ENCODE measurements at regions not wholly inside any gene's neighbourhood (a gene's known extent, or its start where the extent isn't known, plus 50 kb on each side); places are given as distances from the start of the nearest gene placed in this dataset.
"Not testable (repeated sequence)": the region's sequence is repeated elsewhere in the genome, so short reads cannot be mapped to it uniquely, and the experiment has no call there.

- no peak for DNase-seq (ENCODE audit: low read depth)
Observed at GRCh38 chr2:176844461-176844860, 368.1 kb upstream of the HNRNPA3 start.

GRCh38 chr2:176845718-176846117 lies 366.9 kb upstream of the HNRNPA3 start:
- DNase-seq (ENCODE audit: low read depth) = no peak

GRCh38 chr2:176847575-176847974 lies 365.0 kb upstream of the HNRNPA3 start:
- no peak for DNase-seq (ENCODE audit: low read depth)

GRCh38 chr2:176848844-176849243 lies 363.8 kb upstream of the HNRNPA3 start:
- DNase-seq (ENCODE audit: low read depth) = no peak

GRCh38 chr2:176851200-176851888 lies 361.2 kb upstream of the HNRNPA3 start:
- no peak for DNase-seq (ENCODE audit: low read depth)

- no peak for DNase-seq (ENCODE audit: low read depth)
Observed at GRCh38 chr2:176851889-176852483, 360.6 kb upstream of the HNRNPA3 start.

- no peak for DNase-seq (ENCODE audit: low read depth)
Observed at GRCh38 chr2:176852667-176853066, 359.9 kb upstream of the HNRNPA3 start.

GRCh38 chr2:176854062-176854461 lies 358.5 kb upstream of the HNRNPA3 start:
- no peak for DNase-seq (ENCODE audit: low read depth)

- DNase-seq (ENCODE audit: low read depth) = no peak
Observed at GRCh38 chr2:176854878-176855277, 357.7 kb upstream of the HNRNPA3 start.

GRCh38 chr2:176856683-176857082 lies 355.9 kb upstream of the HNRNPA3 start:
- no peak for DNase-seq (ENCODE audit: low read depth)

- no peak for DNase-seq (ENCODE audit: low read depth)
Observed at GRCh38 chr2:176865336-176865735, 347.3 kb upstream of the HNRNPA3 start.

GRCh38 chr2:176872406-176872805 lies 340.2 kb upstream of the HNRNPA3 start:
- DNase-seq (ENCODE audit: low read depth) = no peak

GRCh38 chr2:176873403-176873802 lies 339.2 kb upstream of the HNRNPA3 start:
- no peak for DNase-seq (ENCODE audit: low read depth)

- no peak for DNase-seq (ENCODE audit: low read depth)
Observed at GRCh38 chr2:176876493-176877103, 336.0 kb upstream of the HNRNPA3 start.

- DNase-seq (ENCODE audit: low read depth) = no peak
Observed at GRCh38 chr2:176879426-176879995, 333.1 kb upstream of the HNRNPA3 start.

GRCh38 chr2:176882045-176882444 lies 330.5 kb upstream of the HNRNPA3 start:
- DNase-seq (ENCODE audit: low read depth) = not testable (repeated sequence)

GRCh38 chr2:176885001-176885643 lies 327.5 kb upstream of the HNRNPA3 start:
- DNase-seq (ENCODE audit: low read depth) = no peak

- no peak for DNase-seq (ENCODE audit: low read depth)
Observed at GRCh38 chr2:176885661-176886060, 326.9 kb upstream of the HNRNPA3 start.

- no peak for DNase-seq (ENCODE audit: low read depth)
Observed at GRCh38 chr2:176891105-176891504, 321.5 kb upstream of the HNRNPA3 start.

GRCh38 chr2:176891857-176892256 lies 320.7 kb upstream of the HNRNPA3 start:
- no peak for DNase-seq (ENCODE audit: low read depth)

GRCh38 chr2:176892676-176893226 lies 319.8 kb upstream of the HNRNPA3 start:
- DNase-seq (ENCODE audit: low read depth) = no peak

GRCh38 chr2:176895158-176895557 lies 317.4 kb upstream of the HNRNPA3 start:
- DNase-seq (ENCODE audit: low read depth) = no peak
